Heart right ventricle (tissue), 16 donors: ENCODE measurements at regions not wholly inside any gene's neighbourhood (a gene's known extent, or its start where the extent isn't known, plus 50 kb on each side); places are given as distances from the start of the nearest gene placed in this dataset.

Experiments used
- ATAC-seq, 8 donors: fragments of 200-7000 bp; cut with Tn5 transposase; one replicate each; pipeline ENCODE4 v1.9.1; 2020; ENCODE audit warnings: mild to moderate bottlenecking in 8 of 8, moderate library complexity in 8 of 8, moderate number of reproducible peaks in 1 of 8
- DNase-seq, 2 donors: peaks; one replicate each; pipeline ENCODE4 v3.0.0-alpha.2; 2020
- H3K27ac ChIP-seq, 10 donors: fragments of 200-600 bp; sonication (generic) in 2 of 10; one replicate each; pipeline versions ENCODE4 v1.5.0 to v1.8.0; 2020 to 2022; ENCODE audit warnings: mild to moderate bottlenecking in 3 of 10
- H3K27me3 ChIP-seq, 7 donors: fragments of 200-600 bp; one replicate each; pipeline ENCODE4 v1.8.0; 2021 to 2022; ENCODE audit warnings: mild to moderate bottlenecking in 2 of 7
- H3K36me3 ChIP-seq, 9 donors: fragments of 200-600 bp; sonication (generic) in 1 of 9; one replicate each; pipeline versions ENCODE4 v1.5.0 to v1.8.0; 2020 to 2022; ENCODE audit warnings: mild to moderate bottlenecking in 2 of 9
- H3K4me1 ChIP-seq, 9 donors: fragments of 200-600 bp; sonication (generic) in 1 of 9; one replicate each; pipeline versions ENCODE4 v1.5.0 to v1.8.0; 2020 to 2022; ENCODE audit warnings: mild to moderate bottlenecking in 4 of 9
- H3K4me3 ChIP-seq, 10 donors: fragments of 200-600 bp; sonication (generic) in 2 of 10; one replicate each; pipeline versions ENCODE4 v1.5.0 to v1.8.0; 2020 to 2022; ENCODE audit warnings: mild to moderate bottlenecking in 7 of 10, moderate library complexity in 2 of 10
- H3K9me3 ChIP-seq, 11 donors: fragments of 200-600 bp in 10 of 11; sonication (generic) in 2 of 11; one replicate each; pipeline versions ENCODE4 v1.5.0 to v1.8.0; 2013 to 2022; ENCODE audit warnings: mild to moderate bottlenecking in 2 of 11, control low read depth in 1 of 11, moderate library complexity in 1 of 11
- CTCF ChIP-seq, 9 donors: fragments of 200-600 bp; sonication (generic) in 2 of 9; IDR thresholded peaks; one replicate each; pipeline versions ENCODE4 v1.5.0 to v1.8.0; 2021 to 2022; ENCODE audit warnings: antibody characterized with exemption in 9 of 9, mild to moderate bottlenecking in 5 of 9, moderate library complexity in 1 of 9
- WGBS, 2 donors: extraction: QIAGEN DNeasy Blood & Tissue Kit; methylation state at CpG; one replicate each; pipeline ENCODE4 v1.1.7; 2013; ENCODE audit warnings: inconsistent platforms in 1 of 2; 5-methylcytosine and 5-hydroxymethylcytosine counted together
- intact Hi-C, 10 donors: fragments of 100-400 bp; cut with DNase I; formaldehyde crosslinking; loops; one replicate each; pipeline versions ENCODE4 v1.11.1 to v1.14.2; 2022
- donor health status: Arrhythmogenic right ventricular cardiomyopathy.
- donor health status: ischemic (EF 13 %, LVEDD 7.1; RV severe dilation, severe dysfunction).
- donor health status: healthy with polysubstance abuse.
- donor health status: DM: no; HTN: yes; CAD: no.
- donor health status: DM: no; HTN: no; CAD: no.
- donor health status: ischemic (EF 25% LVEDD 6.9; RV normal size, moderate dysfunction).
- donor health status: ischemic (EF 25% LVEDD 5.7; RV mildly dilated, moderate dysfunction).
- donor health status: healthy.
- donor health status: DM: yes; HTN: yes; CAD: no.
- donor health status: Ischemic cardiomyopathy.
- donor health status: ischemic (EF 35%, LVEDD 5.7; RV mildly dilated, moderate dysfunction).
- donor health status: nonischemic (EF 11% LVEDD 7.7; RV severe dilation, severe dysfunction).
- donor health status: DM: yes; HTN: yes; CAD: no.
- donor health status: PGD.
- donor health status: ischemic (EF 29% LVEDD 5.4; RV normal size, mild dysfunction).
- donor health status: nonischemic (EF 23%, LVEDD 6.1; RV moderate dilation, normal function).

- Histone ChIP-seq H3K27ac (no peak overlapping the region), H3K4me3 (no peak overlapping the region), H3K27me3 (no peaks in the 10 kb centered on the region), H3K36me3 (no peaks in the 10 kb centered on the region), H3K4me1 (no peaks in the 10 kb centered on the region), H3K9me3 (peaks cover 0 to 6% (median 0%) of the 10 kb centered on the region in 11 donors)
- ATAC-seq (no peak), DNase-seq (no peak)
- WGBS, 2 donors, result 76 to 77% methylated on average over 3 of the region's 3 CpGs
- no peak for TF ChIP-seq CTCF (IDR thresholded peaks at IDR 0.05)
- intact Hi-C loops, result no loop called here
These were observed 142.7 kb downstream of the PLPPR4 start for GRCh38 chr1:99407018-99407417.

- DNase-seq (no peak), ATAC-seq (no peak)
- intact Hi-C loops, result no loop called here
- TF ChIP-seq CTCF (IDR thresholded peaks at IDR 0.05), result no peak
- no peak overlapping the region for H3K27ac ChIP-seq
- H3K4me1 ChIP-seq, result no peaks in the 10 kb centered on the region
- 75 to 78% methylated on average over 3 of the region's 3 CpGs for WGBS, 2 donors
- no peaks in the 10 kb centered on the region for H3K27me3 ChIP-seq
- no peak overlapping the region for H3K4me3 ChIP-seq
- H3K36me3 ChIP-seq, result no peaks in the 10 kb centered on the region
- H3K9me3 ChIP-seq, result peaks cover 0 to 16% (median 0%) of the 10 kb centered on the region in 11 donors
These were observed 159.8 kb downstream of the PLPPR4 start for GRCh38 chr1:99424087-99424486.

- Histone ChIP-seq H3K4me3 (no peak overlapping the region), H3K9me3 (peaks cover 0 to 12% (median 0%) of the 10 kb centered on the region in 11 donors), H3K27ac (no peak overlapping the region), H3K36me3 (no peaks in the 10 kb centered on the region), H3K4me1 (no peaks in the 10 kb centered on the region), H3K27me3 (no peaks in the 10 kb centered on the region)
- DNase-seq, result no peak
- WGBS, 2 donors, result 85 to 96% methylated on average over 1 of the region's 1 CpG
- intact Hi-C loops, result no loop called here
- TF ChIP-seq CTCF (IDR thresholded peaks at IDR 0.05), result no peak
- ATAC-seq, result no peak
These were observed 165.5 kb downstream of the PLPPR4 start for GRCh38 chr1:99429754-99430153.

GRCh38 chr1:99438656-99439230, 174.5 kb downstream of the PLPPR4 start:
- Histone ChIP-seq H3K27me3 (no peaks in the 10 kb centered on the region), H3K36me3 (no peaks in the 10 kb centered on the region), H3K9me3 (no peaks in the 10 kb centered on the region), H3K4me1 (peaks cover 0 to 20% (median 0%) of the 10 kb centered on the region in 9 donors), H3K4me3 (no peak overlapping the region), H3K27ac (no peak overlapping the region)
- ATAC-seq, result no peak
- no peak for DNase-seq
- intact Hi-C loops, result no loop called here
- TF ChIP-seq CTCF (IDR thresholded peaks at IDR 0.05), result no peak
- 89 to 92% methylated on average over 4 of the region's 4 CpGs for WGBS, 2 donors
